Smooth muscle cell (in vitro differentiated cells): ENCODE measurements at regions not wholly inside any gene's neighbourhood (a gene's known extent, or its start where the extent isn't known, plus 50 kb on each side); places are given as distances from the start of the nearest gene placed in this dataset.

ENCODE experiments used
- DNase-seq: peaks from one replicate; lab custom pipeline; 2025; ENCODE audit not compliant: unreplicated experiment; lab: John Stamatoyannopoulos, UW
- H2AFZ ChIP-seq: fragments of 200-600 bp; sonication (generic); 2 replicates; pipeline ENCODE4 v1.6.0; 2016; ENCODE audit warnings: antibody characterized with exemption, low read depth, mild to moderate bottlenecking
- H3F3A ChIP-seq: fragments of 200-600 bp; sonication (generic); 2 replicates; pipeline ENCODE4 v1.6.0; 2017; ENCODE audit warnings: antibody characterized with exemption, low read depth
- H3K27ac ChIP-seq: fragments of 200-600 bp; sonication (generic); 2 replicates; pipeline ENCODE4 v1.5.1; 2016; ENCODE audit warnings: low read depth, mild to moderate bottlenecking
- H3K27me3 ChIP-seq: fragments of 200-600 bp; sonication (generic); 2 replicates; pipeline ENCODE4 v1.6.1; 2016; ENCODE audit warnings: low read depth, mild to moderate bottlenecking
- H3K36me3 ChIP-seq: fragments of 200-600 bp; sonication (generic); 2 replicates; pipeline ENCODE4 v1.5.1; 2016; ENCODE audit warnings: low read depth
- H3K4me1 ChIP-seq: fragments of 200-600 bp; sonication (generic); 2 replicates; pipeline ENCODE4 v1.5.1; 2016; ENCODE audit warnings: low read depth
- H3K4me2 ChIP-seq: fragments of 200-600 bp; sonication (generic); 2 replicates; pipeline ENCODE4 v1.6.0; 2016; ENCODE audit warnings: mild to moderate bottlenecking
- H3K4me3 ChIP-seq: fragments of 200-600 bp; sonication (generic); 2 replicates; pipeline ENCODE4 v1.5.1; 2016; ENCODE audit warnings: mild to moderate bottlenecking
- H3K79me2 ChIP-seq: fragments of 200-600 bp; sonication (generic); 2 replicates; pipeline ENCODE4 v1.6.0; 2016; ENCODE audit warnings: low read depth, mild to moderate bottlenecking
- H3K9ac ChIP-seq: fragments of 200-600 bp; sonication (generic); 2 replicates; pipeline ENCODE4 v1.6.0; 2016; ENCODE audit warnings: low read depth
- H3K9me3 ChIP-seq: fragments of 200-600 bp; sonication (generic); replicated peaks from 2 replicates; pipeline ENCODE4 v1.5.1; 2016; ENCODE audit warnings: low read depth
- H4K20me1 ChIP-seq: fragments of 200-600 bp; sonication (generic); 2 replicates; pipeline ENCODE4 v1.6.0; 2016; ENCODE audit warnings: low read depth
- WGBS: methylation state at CpG from one replicate; pipeline ENCODE4 v1.1.7; 2016; ENCODE audit warnings: low lambda C conversion rate; 5-methylcytosine and 5-hydroxymethylcytosine counted together
- TF ChIP-seq, protein P1 (sequence below): fragments of 200-600 bp; sonication (generic); IDR thresholded peaks from 2 replicates; pipeline ENCODE4 v1.5.1; 2017; ENCODE audit warnings: borderline replicate concordance, mild to moderate bottlenecking, antibody characterized with exemption; ENCODE audit not compliant: insufficient read depth, poor library complexity, severe bottlenecking

DNA sequence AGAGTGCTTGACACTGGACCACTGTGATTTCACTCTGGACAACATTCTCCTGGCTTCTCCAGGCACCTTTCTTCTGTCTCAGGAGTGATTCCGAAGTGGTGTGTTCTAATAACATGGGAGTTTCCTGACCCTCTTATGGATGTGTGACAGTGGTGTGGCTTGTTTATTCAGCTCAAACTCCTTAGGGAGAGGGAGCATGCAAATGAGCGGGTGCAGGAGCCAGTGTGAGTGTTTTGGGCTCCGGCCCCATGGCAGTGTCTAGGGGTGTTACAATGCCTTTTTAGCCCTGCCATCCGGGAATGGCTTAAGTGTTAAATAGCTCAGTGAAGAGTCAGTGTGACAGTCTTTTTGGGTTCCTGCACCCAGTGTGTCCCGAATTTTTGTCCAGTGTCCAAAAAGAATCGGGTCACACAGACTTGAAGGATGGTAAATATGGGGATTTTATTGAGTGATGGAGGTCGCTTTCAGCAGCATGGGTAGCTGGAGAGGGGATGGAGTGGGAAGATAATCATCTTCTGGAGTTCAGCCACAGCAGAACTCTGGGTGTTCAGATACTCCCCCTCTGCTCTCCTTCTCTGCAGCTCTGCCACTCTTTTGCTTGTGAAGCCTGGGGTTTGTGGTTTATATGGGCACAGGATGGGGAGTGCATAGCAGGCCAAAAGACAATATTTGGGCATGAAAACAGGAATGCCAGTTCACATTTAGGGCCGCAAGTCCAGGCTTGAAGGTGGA lies 928.9 kb upstream of the CITED2 start:
- 91% methylated on average over 8 of the region's 8 CpGs for WGBS
- H3K4me3 ChIP-seq: no peak overlapping the region
- no peak overlapping the region for H2AFZ ChIP-seq
- H3K4me2 ChIP-seq: no peak overlapping the region
- H3K79me2 ChIP-seq: no peaks in the 10 kb centered on the region
- H4K20me1 ChIP-seq: no peaks in the 10 kb centered on the region
- TF ChIP-seq, protein P1, sequence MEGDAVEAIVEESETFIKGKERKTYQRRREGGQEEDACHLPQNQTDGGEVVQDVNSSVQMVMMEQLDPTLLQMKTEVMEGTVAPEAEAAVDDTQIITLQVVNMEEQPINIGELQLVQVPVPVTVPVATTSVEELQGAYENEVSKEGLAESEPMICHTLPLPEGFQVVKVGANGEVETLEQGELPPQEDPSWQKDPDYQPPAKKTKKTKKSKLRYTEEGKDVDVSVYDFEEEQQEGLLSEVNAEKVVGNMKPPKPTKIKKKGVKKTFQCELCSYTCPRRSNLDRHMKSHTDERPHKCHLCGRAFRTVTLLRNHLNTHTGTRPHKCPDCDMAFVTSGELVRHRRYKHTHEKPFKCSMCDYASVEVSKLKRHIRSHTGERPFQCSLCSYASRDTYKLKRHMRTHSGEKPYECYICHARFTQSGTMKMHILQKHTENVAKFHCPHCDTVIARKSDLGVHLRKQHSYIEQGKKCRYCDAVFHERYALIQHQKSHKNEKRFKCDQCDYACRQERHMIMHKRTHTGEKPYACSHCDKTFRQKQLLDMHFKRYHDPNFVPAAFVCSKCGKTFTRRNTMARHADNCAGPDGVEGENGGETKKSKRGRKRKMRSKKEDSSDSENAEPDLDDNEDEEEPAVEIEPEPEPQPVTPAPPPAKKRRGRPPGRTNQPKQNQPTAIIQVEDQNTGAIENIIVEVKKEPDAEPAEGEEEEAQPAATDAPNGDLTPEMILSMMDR: no peak
- DNase-seq: no peak
- no peaks in the 10 kb centered on the region for H3K27me3 ChIP-seq
- H3K36me3 ChIP-seq: no peaks in the 10 kb centered on the region
- no peak overlapping the region for H3K9ac ChIP-seq
- no peaks in the 10 kb centered on the region for H3F3A ChIP-seq
- H3K4me1 ChIP-seq: no peaks in the 10 kb centered on the region
- H3K27ac ChIP-seq: no peak overlapping the region
- no peaks in the 10 kb centered on the region for H3K9me3 ChIP-seq

DNA sequence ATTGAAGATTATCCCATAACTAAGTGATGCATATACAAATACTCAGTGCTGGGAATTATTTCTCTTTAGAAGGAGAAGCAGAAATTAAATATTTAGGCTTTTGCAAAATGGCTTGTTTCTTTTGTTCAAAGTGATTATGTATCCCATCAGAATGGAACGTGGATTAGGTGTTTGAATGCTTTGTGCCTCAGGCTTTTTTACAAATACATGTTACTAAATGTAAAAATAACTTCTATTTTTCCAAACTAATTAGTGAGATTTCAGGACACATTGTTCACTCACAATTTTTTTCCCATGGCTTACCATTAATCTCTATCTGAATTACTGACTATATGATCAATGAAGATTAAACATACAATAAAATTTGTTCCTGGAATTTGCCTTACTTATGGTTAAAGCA lies 925.9 kb upstream of the CITED2 start:
- Histone ChIP-seq H3K4me2 (no peak overlapping the region), H3K27ac (no peak overlapping the region), H3K36me3 (no peaks in the 10 kb centered on the region), H2AFZ (peak overlapping the region; percentile 50), H3K4me1 (no peaks in the 10 kb centered on the region), H3K27me3 (no peaks in the 10 kb centered on the region), H3K9ac (no peak overlapping the region), H4K20me1 (no peaks in the 10 kb centered on the region), H3K79me2 (no peaks in the 10 kb centered on the region), H3K9me3 (no peaks in the 10 kb centered on the region), H3F3A (no peaks in the 10 kb centered on the region), H3K4me3 (no peak overlapping the region)
- no peak for DNase-seq
- WGBS: 74% methylated on average over 1 of the region's 1 CpG
- TF ChIP-seq, protein P1: no peak

DNA sequence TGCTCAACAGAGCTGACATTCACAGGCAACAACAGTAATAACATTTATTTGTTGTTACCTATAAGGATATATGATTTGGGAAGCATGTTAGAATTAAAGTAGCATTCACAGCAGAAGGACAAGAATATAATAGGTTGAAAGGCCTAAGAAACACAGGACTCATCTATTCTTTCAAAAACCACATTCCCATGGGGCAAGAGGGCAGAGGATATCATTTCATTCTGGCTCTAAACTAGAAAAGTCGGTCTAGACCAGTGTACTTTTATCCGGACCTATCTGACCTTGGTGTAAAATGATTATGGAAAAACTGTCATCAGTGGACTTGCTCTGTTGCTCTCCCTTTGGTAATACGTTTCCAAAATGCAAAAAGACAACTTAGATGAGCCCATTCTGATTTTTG lies 914.7 kb upstream of the CITED2 start:
- WGBS: 86% methylated on average over 3 of the region's 3 CpGs
- Histone ChIP-seq H3K4me3 (no peak overlapping the region), H3K4me2 (no peak overlapping the region), H3K27ac (no peak overlapping the region), H3K36me3 (no peaks in the 10 kb centered on the region), H3K79me2 (no peaks in the 10 kb centered on the region), H2AFZ (no peak overlapping the region), H3K9ac (no peak overlapping the region), H3F3A (no peaks in the 10 kb centered on the region), H4K20me1 (no peaks in the 10 kb centered on the region), H3K27me3 (no peaks in the 10 kb centered on the region), H3K9me3 (no peaks in the 10 kb centered on the region), H3K4me1 (no peaks in the 10 kb centered on the region)
- TF ChIP-seq, protein P1: no peak
- no peak for DNase-seq
